Left lung (tissue), 4 donors: ENCODE measurements at regions not wholly inside any gene's neighbourhood (a gene's known extent, or its start where the extent isn't known, plus 50 kb on each side); places are given as distances from the start of the nearest gene placed in this dataset.

ENCODE experiments used
- ATAC-seq: fragments of 200-7000 bp; cut with Tn5 transposase; one replicate; pipeline ENCODE4 v1.9.1; 2020; ENCODE audit warnings: moderate library complexity
- DNase-seq, 4 donors: peaks; one replicate each; pipeline ENCODE4 v3.0.0-alpha.2; 2013 to 2020
- H3K27ac ChIP-seq, 2 donors: fragments of 200-600 bp; sonication (generic) in 1 of 2; one replicate each; pipeline versions ENCODE4 v1.5.0 to v1.8.0; 2020 to 2021
- H3K27me3 ChIP-seq, 2 donors: fragments of 200-600 bp; sonication (generic) in 1 of 2; one replicate each; pipeline versions ENCODE4 v1.5.0 to v1.8.0; 2020 to 2021
- H3K36me3 ChIP-seq, 2 donors: fragments of 200-600 bp; sonication (generic) in 1 of 2; one replicate each; pipeline versions ENCODE4 v1.5.0 to v1.8.0; 2020 to 2021
- H3K4me1 ChIP-seq, 2 donors: fragments of 200-600 bp; one replicate each; pipeline ENCODE4 v1.8.0; 2021
- H3K4me3 ChIP-seq, 2 donors: fragments of 200-600 bp; sonication (generic) in 1 of 2; one replicate each; pipeline versions ENCODE4 v1.5.0 to v1.8.0; 2020 to 2021; ENCODE audit warnings: mild to moderate bottlenecking in 1 of 2
- H3K9me3 ChIP-seq, 2 donors: fragments of 200-600 bp; sonication (generic) in 1 of 2; one replicate each; pipeline versions ENCODE4 v1.5.0 to v1.8.0; 2020 to 2021
- intact Hi-C, 2 donors: fragments of 100-400 bp; cut with DNase I; formaldehyde crosslinking; loops; one replicate each; pipeline versions ENCODE4 v1.11.2 to v1.14.2; 2022
- TF ChIP-seq, protein P1 (sequence below), 2 donors: fragments of 200-600 bp; sonication (generic) in 1 of 2; IDR thresholded peaks; one replicate each; pipeline versions ENCODE4 v1.5.0 to v1.8.0; 2021; ENCODE audit warnings: antibody characterized with exemption in 2 of 2
- donor health status: DM: no; HTN: yes; CAD: no.
- donor health status: DM: no; HTN: no; CAD: no.

GRCh38 chr14:80055226-80055625, 156.1 kb downstream of the DIO2 start:
- Histone ChIP-seq H3K4me3 (no peak overlapping the region), H3K27me3 (no peaks in the 10 kb centered on the region), H3K27ac (no peak overlapping the region), H3K4me1 (no peaks in the 10 kb centered on the region), H3K36me3 (no peaks in the 10 kb centered on the region), H3K9me3 (no peaks in the 10 kb centered on the region)
- TF ChIP-seq, protein P1, sequence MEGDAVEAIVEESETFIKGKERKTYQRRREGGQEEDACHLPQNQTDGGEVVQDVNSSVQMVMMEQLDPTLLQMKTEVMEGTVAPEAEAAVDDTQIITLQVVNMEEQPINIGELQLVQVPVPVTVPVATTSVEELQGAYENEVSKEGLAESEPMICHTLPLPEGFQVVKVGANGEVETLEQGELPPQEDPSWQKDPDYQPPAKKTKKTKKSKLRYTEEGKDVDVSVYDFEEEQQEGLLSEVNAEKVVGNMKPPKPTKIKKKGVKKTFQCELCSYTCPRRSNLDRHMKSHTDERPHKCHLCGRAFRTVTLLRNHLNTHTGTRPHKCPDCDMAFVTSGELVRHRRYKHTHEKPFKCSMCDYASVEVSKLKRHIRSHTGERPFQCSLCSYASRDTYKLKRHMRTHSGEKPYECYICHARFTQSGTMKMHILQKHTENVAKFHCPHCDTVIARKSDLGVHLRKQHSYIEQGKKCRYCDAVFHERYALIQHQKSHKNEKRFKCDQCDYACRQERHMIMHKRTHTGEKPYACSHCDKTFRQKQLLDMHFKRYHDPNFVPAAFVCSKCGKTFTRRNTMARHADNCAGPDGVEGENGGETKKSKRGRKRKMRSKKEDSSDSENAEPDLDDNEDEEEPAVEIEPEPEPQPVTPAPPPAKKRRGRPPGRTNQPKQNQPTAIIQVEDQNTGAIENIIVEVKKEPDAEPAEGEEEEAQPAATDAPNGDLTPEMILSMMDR (IDR thresholded peaks at IDR 0.05) = no peak
- intact Hi-C loops = no loop called here
- ATAC-seq (no peak), DNase-seq (no peak)

DNA sequence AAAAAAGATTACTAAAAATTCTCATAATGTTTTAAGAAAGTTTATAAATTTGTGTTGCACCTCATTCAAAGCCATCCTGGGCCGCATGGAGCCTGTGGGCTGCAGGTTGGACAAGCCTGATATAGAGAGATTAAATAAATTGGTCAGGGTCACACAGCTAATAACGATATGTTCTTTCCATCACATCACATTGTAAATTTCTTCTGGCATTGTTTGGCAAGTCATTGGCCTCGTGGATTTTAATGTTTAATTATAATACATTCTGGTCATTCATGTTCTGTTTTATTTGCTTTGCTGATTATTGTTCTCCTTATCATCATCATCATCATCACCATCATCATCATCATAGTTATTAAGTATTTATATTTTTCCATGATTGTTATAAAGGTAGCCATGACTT, 157.3 kb downstream of the DIO2 start:
- TF ChIP-seq, protein P1 (IDR thresholded peaks at IDR 0.05) = no peak
- Histone ChIP-seq H3K4me1 (no peaks in the 10 kb centered on the region), H3K36me3 (no peaks in the 10 kb centered on the region), H3K27ac (no peak overlapping the region), H3K4me3 (no peak overlapping the region), H3K27me3 (no peaks in the 10 kb centered on the region), H3K9me3 (no peaks in the 10 kb centered on the region)
- intact Hi-C loops = no loop called here
- no peak for ATAC-seq
- no peak for DNase-seq

DNA sequence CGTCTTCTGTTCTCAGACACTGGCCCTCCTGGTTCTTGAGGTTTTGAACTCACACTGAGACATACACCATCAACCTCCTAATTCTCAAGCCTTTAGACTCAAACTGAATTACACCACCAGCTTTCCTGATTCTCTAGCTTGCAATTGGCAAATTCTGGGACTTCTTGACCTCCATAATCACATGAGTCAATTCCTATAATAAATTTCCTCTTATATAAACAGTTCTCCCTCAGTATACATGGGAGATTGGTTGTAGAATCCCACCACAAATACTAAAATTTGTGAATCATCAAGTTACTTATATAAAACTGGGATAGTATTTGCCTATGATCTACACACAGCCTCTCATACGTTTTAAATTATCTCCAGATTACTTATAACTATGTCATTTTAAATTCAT, 162.2 kb downstream of the DIO2 start:
- Histone ChIP-seq H3K27ac (no peak overlapping the region), H3K9me3 (no peaks in the 10 kb centered on the region), H3K27me3 (no peaks in the 10 kb centered on the region), H3K4me3 (no peak overlapping the region), H3K36me3 (no peaks in the 10 kb centered on the region), H3K4me1 (no peaks in the 10 kb centered on the region)
- DNase-seq = no peak
- intact Hi-C loops = no loop called here
- ATAC-seq = no peak
- TF ChIP-seq, protein P1 (IDR thresholded peaks at IDR 0.05) = no peak

GRCh38 chr14:80047761-80048160, 163.5 kb downstream of the DIO2 start:
- intact Hi-C loops = no loop called here
- Histone ChIP-seq H3K27me3 (no peaks in the 10 kb centered on the region), H3K4me3 (no peak overlapping the region), H3K27ac (no peak overlapping the region), H3K36me3 (no peaks in the 10 kb centered on the region), H3K4me1 (no peaks in the 10 kb centered on the region), H3K9me3 (peaks cover 0 to 2% of the 10 kb centered on the region in 2 donors)
- ATAC-seq (no peak), DNase-seq (no peak)
- TF ChIP-seq, protein P1 (IDR thresholded peaks at IDR 0.05) = no peak

- TF ChIP-seq, protein P1 (IDR thresholded peaks at IDR 0.05) = no peak
- ATAC-seq = no peak
- no peak for DNase-seq
- peaks cover 0 to 6% of the 10 kb centered on the region in 2 donors for H3K9me3 ChIP-seq
- no peaks in the 10 kb centered on the region for H3K36me3 ChIP-seq
- no peak overlapping the region for H3K27ac ChIP-seq
- intact Hi-C loops = no loop called here
- H3K4me1 ChIP-seq = no peaks in the 10 kb centered on the region
- no peak overlapping the region for H3K4me3 ChIP-seq
- no peaks in the 10 kb centered on the region for H3K27me3 ChIP-seq
Measured at GRCh38 chr14:80037349-80037748, 174.0 kb downstream of the DIO2 start.
